ENCODE measurements at regions not wholly inside any gene's neighbourhood (a gene's known extent, or its start where the extent isn't known, plus 50 kb on each side); places are given as distances from the start of the nearest gene placed in this dataset.

GRCh38 chr10:128865436-128866195 lies 601.4 kb upstream of the MGMT start:
- no peak for TF ChIP-seq CTCF (IDR thresholded peaks at IDR 0.05; ENCODE audit: insufficient read depth, low read length)
- no peak for DNase-seq (ENCODE audit: low read depth)
- no peak overlapping the region for H3K4me3 ChIP-seq (ENCODE audit: low read depth, low read length)

DNA sequence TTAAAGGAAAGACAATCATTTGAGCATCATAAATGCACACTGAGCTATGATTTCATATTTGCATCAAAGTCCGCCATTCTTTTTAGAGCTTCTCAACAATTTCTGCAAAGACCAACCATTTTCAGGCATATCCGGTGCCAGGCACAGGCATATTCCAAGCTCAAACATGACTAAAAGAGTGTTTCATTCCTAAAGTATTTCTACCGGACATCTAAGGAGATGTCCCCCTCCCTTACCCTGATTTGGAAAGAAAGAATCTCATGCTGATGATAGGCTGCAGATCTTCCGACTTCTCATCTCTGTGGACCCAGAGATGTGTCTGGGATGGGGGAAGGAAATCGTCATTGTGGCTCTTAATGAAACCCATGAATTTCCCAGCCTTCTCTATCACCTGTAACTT lies 600.5 kb upstream of the MGMT start:
- TF ChIP-seq CTCF (IDR thresholded peaks at IDR 0.05; ENCODE audit: insufficient read depth, low read length) = no peak
- no peak for DNase-seq (ENCODE audit: low read depth)
- H3K4me3 ChIP-seq (ENCODE audit: low read depth, low read length) = no peak overlapping the region

DNA sequence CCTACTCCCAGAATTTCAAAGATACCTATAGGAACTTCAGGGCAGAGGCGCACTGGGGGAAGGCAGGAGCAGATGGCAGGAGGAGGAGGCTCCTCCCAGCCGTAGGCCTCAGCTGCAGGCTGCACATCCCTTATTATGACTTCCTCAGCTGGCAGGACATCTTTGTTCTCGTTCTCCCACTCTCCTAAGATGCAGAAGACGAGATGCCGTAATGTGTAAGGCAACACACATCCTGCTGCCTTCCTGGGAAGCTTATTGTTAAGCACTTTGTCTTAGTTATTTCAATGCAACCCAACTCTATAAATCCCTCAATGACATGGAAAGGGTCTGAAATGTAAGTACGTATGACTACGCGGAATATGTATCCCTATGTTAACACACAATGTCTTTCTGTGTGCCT lies 599.8 kb upstream of the MGMT start:
- no peak overlapping the region for H3K4me3 ChIP-seq (ENCODE audit: low read depth, low read length)
- TF ChIP-seq CTCF (IDR thresholded peaks at IDR 0.05; ENCODE audit: insufficient read depth, low read length) = no peak
- DNase-seq (ENCODE audit: low read depth) = no peak

DNA sequence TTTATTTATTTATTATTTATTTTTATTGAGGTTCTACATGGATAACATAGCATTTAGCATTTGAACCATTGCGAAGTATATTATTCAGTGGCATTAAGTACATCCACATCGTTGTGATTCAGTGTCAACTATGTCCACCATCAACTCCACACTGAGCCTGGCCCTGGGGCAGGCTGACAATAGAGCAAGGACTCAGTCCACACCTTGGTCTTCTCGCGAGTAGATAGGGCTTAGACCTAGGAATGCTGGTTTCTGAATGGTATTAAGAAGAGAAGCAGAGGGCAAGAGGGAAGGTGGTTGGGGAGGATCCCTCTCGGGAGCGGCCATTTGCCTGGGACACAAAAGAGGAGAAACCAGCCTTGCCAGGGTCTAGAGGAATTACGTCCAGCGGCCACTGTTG lies 599.2 kb upstream of the MGMT start:
- no peak for TF ChIP-seq CTCF (IDR thresholded peaks at IDR 0.05; ENCODE audit: insufficient read depth, low read length)
- no peak for DNase-seq (ENCODE audit: low read depth)
- H3K4me3 ChIP-seq (ENCODE audit: low read depth, low read length) = no peak overlapping the region

DNA sequence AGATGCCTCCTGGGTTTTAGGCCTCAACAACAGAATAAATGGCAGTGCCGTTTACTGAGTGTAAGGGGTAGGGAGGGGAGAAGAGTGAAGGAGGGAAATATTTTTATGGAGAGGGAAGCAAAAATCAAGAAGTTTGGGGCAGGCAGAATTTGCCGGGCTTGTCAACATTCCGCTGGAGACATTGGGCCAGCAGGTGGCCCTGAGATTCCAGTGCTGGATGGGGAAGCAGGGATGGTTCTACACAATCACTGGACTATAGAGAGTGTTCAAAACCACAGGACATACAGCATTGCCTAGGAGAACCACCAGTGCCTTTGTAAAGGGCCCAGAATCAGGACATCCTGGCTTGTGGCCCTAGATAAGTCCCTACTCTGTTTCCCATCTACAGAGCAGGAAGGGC lies 598.6 kb upstream of the MGMT start:
- TF ChIP-seq CTCF (IDR thresholded peaks at IDR 0.05; ENCODE audit: insufficient read depth, low read length) = no peak
- H3K4me3 ChIP-seq (ENCODE audit: low read depth, low read length) = no peak overlapping the region
- DNase-seq (ENCODE audit: low read depth) = no peak

DNA sequence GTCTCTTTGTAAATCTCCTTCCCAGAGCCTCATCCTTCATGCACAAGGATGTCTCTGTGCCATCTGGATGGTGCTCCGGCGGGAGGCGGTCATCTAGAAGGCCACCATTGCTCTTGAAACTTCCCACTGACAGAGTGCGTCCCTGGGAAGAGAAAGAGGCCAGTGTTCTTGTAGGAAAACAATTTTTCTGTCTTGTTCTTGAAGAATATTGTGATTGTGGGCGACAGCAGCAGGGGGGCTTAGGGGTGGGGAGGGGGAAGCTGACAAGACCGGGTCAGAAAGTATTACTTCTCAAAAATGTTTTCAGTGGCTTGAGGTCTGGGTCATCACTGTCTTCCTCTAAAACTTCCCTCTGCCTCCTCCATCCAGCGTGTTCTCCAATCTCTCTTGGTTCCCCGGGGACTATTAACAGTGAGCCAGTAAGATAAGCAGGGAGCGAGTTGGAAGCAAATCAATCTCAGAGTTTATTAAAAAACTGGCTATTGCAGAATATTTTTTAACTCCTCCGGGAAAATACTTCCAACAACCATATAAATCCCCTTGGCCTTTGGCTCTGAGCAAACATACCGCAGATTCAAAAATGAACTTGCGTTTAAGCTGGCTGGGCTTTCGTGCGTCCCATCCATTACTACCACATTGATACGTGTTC lies 597.8 kb upstream of the MGMT start:
- DNase-seq (ENCODE audit: low read depth) = no peak
- no peak for TF ChIP-seq CTCF (IDR thresholded peaks at IDR 0.05; ENCODE audit: insufficient read depth, low read length)
- no peak overlapping the region for H3K4me3 ChIP-seq (ENCODE audit: low read depth, low read length)

Measured in fibroblast of the aortic adventitia (primary cell).